Liver (tissue), 8 donors: ENCODE measurements at regions not wholly inside any gene's neighbourhood (a gene's known extent, or its start where the extent isn't known, plus 50 kb on each side); places are given as distances from the start of the nearest gene placed in this dataset.
"Not testable (repeated sequence)": the region's sequence is repeated elsewhere in the genome, so short reads cannot be mapped to it uniquely, and the experiment has no call there.

ENCODE experiments used
- DNase-seq: peaks from one replicate; pipeline ENCODE4 v3.0.0-alpha.2; 2017; ENCODE audit warnings: low spot score
- H3K27ac ChIP-seq, 2 donors: one replicate each; pipeline ENCODE4 v1.7.0; 2013; ENCODE audit warnings: inconsistent platforms in 2 of 2, low read length in 2 of 2, control low read depth in 1 of 2, low read depth in 1 of 2, mild to moderate bottlenecking in 1 of 2
- H3K27me3 ChIP-seq, 4 donors: one replicate each; pipeline versions ENCODE4 v1.6.1 to v1.7.0; 2013; ENCODE audit warnings: low read length in 3 of 4, inconsistent platforms in 1 of 4, mild to moderate bottlenecking in 1 of 4, moderate library complexity in 1 of 4; ENCODE audit not compliant: control insufficient read depth in 4 of 4, insufficient read depth in 4 of 4
- H3K36me3 ChIP-seq, 4 donors: one replicate each; pipeline versions ENCODE4 v1.6.1 to v1.7.0; 2013; ENCODE audit warnings: low read length in 3 of 4, mild to moderate bottlenecking in 3 of 4, low read depth in 1 of 4, moderate library complexity in 1 of 4; ENCODE audit not compliant: control insufficient read depth in 4 of 4, insufficient read depth in 3 of 4
- H3K4me1 ChIP-seq, 4 donors: one replicate each; pipeline versions ENCODE4 v1.6.1 to v1.7.0; 2013; ENCODE audit warnings: low read length in 3 of 4, mild to moderate bottlenecking in 3 of 4, moderate library complexity in 1 of 4; ENCODE audit not compliant: control insufficient read depth in 4 of 4, insufficient read depth in 4 of 4
- H3K4me3 ChIP-seq, 3 donors: one replicate each; pipeline versions ENCODE4 v1.6.1 to v1.7.0; 2013; ENCODE audit warnings: low read length in 3 of 3, control low read depth in 1 of 3, low read depth in 1 of 3, mild to moderate bottlenecking in 1 of 3
- H3K9ac ChIP-seq, 2 donors: one replicate each; pipeline ENCODE4 v1.7.0; 2013; ENCODE audit warnings: low read length in 2 of 2, mild to moderate bottlenecking in 2 of 2, moderate library complexity in 2 of 2, control low read depth in 1 of 2, low read depth in 1 of 2
- H3K9me3 ChIP-seq, 4 donors: one replicate each; pipeline versions ENCODE4 v1.6.1 to v1.7.0; 2013; ENCODE audit warnings: low read length in 3 of 4; ENCODE audit not compliant: control insufficient read depth in 4 of 4
- EGR1 ChIP-seq, 2 donors: IDR thresholded peaks; 2 replicates each; pipeline ENCODE4 v1.6.1; 2016 to 2018; ENCODE audit warnings: antibody characterized with exemption in 2 of 2, low read depth in 2 of 2
- FOXA2 ChIP-seq: IDR thresholded peaks from 2 replicates; pipeline ENCODE4 v1.6.1; 2016; ENCODE audit warnings: antibody characterized with exemption
- GABPA ChIP-seq, 2 donors: IDR thresholded peaks in 1 of 2; conservative IDR thresholded peaks in 1 of 2; 2 replicates each; pipeline ENCODE4 v1.6.1; 2016; ENCODE audit warnings: antibody characterized with exemption in 2 of 2, mild to moderate bottlenecking in 1 of 2, moderate library complexity in 1 of 2
- HNF4A ChIP-seq, 2 donors: conservative IDR thresholded peaks; 2 replicates each; pipeline ENCODE4 v1.6.1; 2016; ENCODE audit warnings: antibody characterized with exemption in 2 of 2, mild to moderate bottlenecking in 2 of 2
- HNF4G ChIP-seq: IDR thresholded peaks from 2 replicates; pipeline ENCODE4 v1.6.1; 2016; ENCODE audit warnings: antibody characterized with exemption
- JUND ChIP-seq, 2 donors: IDR thresholded peaks; 2 replicates each; pipeline ENCODE4 v1.6.1; 2016; ENCODE audit warnings: antibody characterized with exemption in 2 of 2
- NR2F2 ChIP-seq: IDR thresholded peaks from 2 replicates; pipeline ENCODE4 v1.6.1; 2016; ENCODE audit warnings: antibody characterized with exemption
- RXRA ChIP-seq, 2 donors: IDR thresholded peaks; 2 replicates each; pipeline ENCODE4 v1.6.1; 2017 to 2018; ENCODE audit warnings: antibody characterized with exemption in 2 of 2, mild to moderate bottlenecking in 1 of 2
- SP1 ChIP-seq: IDR thresholded peaks from 2 replicates; pipeline ENCODE4 v1.6.1; 2018; ENCODE audit warnings: antibody characterized with exemption, mild to moderate bottlenecking
- TAF1 ChIP-seq: conservative IDR thresholded peaks from 2 replicates; pipeline ENCODE4 v1.6.1; 2016; ENCODE audit warnings: antibody characterized with exemption, mild to moderate bottlenecking
- YY1 ChIP-seq: IDR thresholded peaks from 2 replicates; pipeline ENCODE4 v1.6.1; 2016; ENCODE audit warnings: antibody characterized with exemption, mild to moderate bottlenecking
- ZBTB33 ChIP-seq: IDR thresholded peaks from 2 replicates; pipeline ENCODE4 v1.6.1; 2016; ENCODE audit warnings: antibody characterized with exemption
- WGBS: extraction: QIAGEN DNeasy Blood & Tissue Kit; methylation state at CpG from one replicate; pipeline ENCODE4 v1.1.7; 2013; 5-methylcytosine and 5-hydroxymethylcytosine counted together
- TF ChIP-seq, protein P1 (sequence below): fragments of 150-350 bp; IDR thresholded peaks from 2 replicates; pipeline ENCODE4 v1.5.1; 2017; ENCODE audit warnings: improper control_type of control experiment, low read depth, low read length; ENCODE audit not compliant: missing input control
- TF ChIP-seq, protein P2 (sequence below): IDR thresholded peaks from 2 replicates; pipeline ENCODE4 v1.6.1; 2016; ENCODE audit warnings: antibody characterized with exemption
- TF ChIP-seq, protein P3 (sequence below): IDR thresholded peaks from 2 replicates; pipeline ENCODE4 v1.6.1; 2016; ENCODE audit warnings: antibody characterized with exemption
- donor health status: healthy.
- donor health status: healthy.
- donor health status: healthy.
- donor health status: healthy.
- donor health status: healthy.

- not testable (repeated sequence) for H3K36me3 ChIP-seq, H3K27ac ChIP-seq
- WGBS = 77% methylated on average over 5 of the region's 5 CpGs
Measured at GRCh38 chr4:49214453-49215081, 228.5 kb downstream of the CWH43 start.

GRCh38 chr4:49215082-49215479 lies 229.0 kb downstream of the CWH43 start:
- WGBS = 78% methylated on average over 2 of the region's 2 CpGs
- H3K9me3 ChIP-seq, DNase-seq, H3K36me3 ChIP-seq, H3K4me1 ChIP-seq, H3K27me3 ChIP-seq, H3K4me3 ChIP-seq, H3K9ac ChIP-seq, H3K27ac ChIP-seq: not testable (repeated sequence)

More at GRCh38 chr4:49214453-49215081, 228.5 kb downstream of the CWH43 start:
- H3K4me3 ChIP-seq, H3K4me1 ChIP-seq, H3K27me3 ChIP-seq, H3K9me3 ChIP-seq, H3K9ac ChIP-seq, DNase-seq: not testable (repeated sequence)

- not testable (repeated sequence) for H3K4me1 ChIP-seq, H3K36me3 ChIP-seq, H3K27me3 ChIP-seq, DNase-seq, H3K27ac ChIP-seq, H3K9me3 ChIP-seq, H3K4me3 ChIP-seq, H3K9ac ChIP-seq
- 75% methylated on average over 3 of the region's 3 CpGs for WGBS
Measured at GRCh38 chr4:49216606-49217005, 230.5 kb downstream of the CWH43 start.

GRCh38 chr4:49217492-49217891 lies 231.4 kb downstream of the CWH43 start:
- H3K9ac ChIP-seq = no peak overlapping the region
- TF ChIP-seq ZBTB33 (no peak), FOXA2 (no peak), NR2F2 (no peak), SP1 (no peak), EGR1 (IDR thresholded peaks at IDR 0.05; ENCODE audit: low read depth in 2 of 2) (no peak), JUND (IDR thresholded peaks at IDR 0.05) (no peak), HNF4G (no peak), YY1 (no peak), HNF4A (conservative IDR thresholded peaks at IDR 0.05) (no peak), TAF1 (no peak), GABPA (IDR thresholded peaks at IDR 0.05 in 1 of 2, conservative IDR thresholded peaks at IDR 0.05 in 1 of 2) (no peak), RXRA (IDR thresholded peaks at IDR 0.05) (no peak)
- TF ChIP-seq, protein P1, sequence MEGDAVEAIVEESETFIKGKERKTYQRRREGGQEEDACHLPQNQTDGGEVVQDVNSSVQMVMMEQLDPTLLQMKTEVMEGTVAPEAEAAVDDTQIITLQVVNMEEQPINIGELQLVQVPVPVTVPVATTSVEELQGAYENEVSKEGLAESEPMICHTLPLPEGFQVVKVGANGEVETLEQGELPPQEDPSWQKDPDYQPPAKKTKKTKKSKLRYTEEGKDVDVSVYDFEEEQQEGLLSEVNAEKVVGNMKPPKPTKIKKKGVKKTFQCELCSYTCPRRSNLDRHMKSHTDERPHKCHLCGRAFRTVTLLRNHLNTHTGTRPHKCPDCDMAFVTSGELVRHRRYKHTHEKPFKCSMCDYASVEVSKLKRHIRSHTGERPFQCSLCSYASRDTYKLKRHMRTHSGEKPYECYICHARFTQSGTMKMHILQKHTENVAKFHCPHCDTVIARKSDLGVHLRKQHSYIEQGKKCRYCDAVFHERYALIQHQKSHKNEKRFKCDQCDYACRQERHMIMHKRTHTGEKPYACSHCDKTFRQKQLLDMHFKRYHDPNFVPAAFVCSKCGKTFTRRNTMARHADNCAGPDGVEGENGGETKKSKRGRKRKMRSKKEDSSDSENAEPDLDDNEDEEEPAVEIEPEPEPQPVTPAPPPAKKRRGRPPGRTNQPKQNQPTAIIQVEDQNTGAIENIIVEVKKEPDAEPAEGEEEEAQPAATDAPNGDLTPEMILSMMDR = no peak
- TF ChIP-seq, protein P2, sequence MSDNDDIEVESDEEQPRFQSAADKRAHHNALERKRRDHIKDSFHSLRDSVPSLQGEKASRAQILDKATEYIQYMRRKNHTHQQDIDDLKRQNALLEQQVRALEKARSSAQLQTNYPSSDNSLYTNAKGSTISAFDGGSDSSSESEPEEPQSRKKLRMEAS = no peak
- TF ChIP-seq, protein P3, sequence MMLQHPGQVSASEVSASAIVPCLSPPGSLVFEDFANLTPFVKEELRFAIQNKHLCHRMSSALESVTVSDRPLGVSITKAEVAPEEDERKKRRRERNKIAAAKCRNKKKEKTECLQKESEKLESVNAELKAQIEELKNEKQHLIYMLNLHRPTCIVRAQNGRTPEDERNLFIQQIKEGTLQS = no peak
- H3K9me3 ChIP-seq = no peaks in the 10 kb centered on the region
- H3K4me1 ChIP-seq = no peaks in the 10 kb centered on the region
- no peak overlapping the region for H3K27ac ChIP-seq
- H3K4me3 ChIP-seq = no peak overlapping the region
- DNase-seq = no peak
- H3K27me3 ChIP-seq = no peaks in the 10 kb centered on the region
- no peaks in the 10 kb centered on the region for H3K36me3 ChIP-seq

DNA sequence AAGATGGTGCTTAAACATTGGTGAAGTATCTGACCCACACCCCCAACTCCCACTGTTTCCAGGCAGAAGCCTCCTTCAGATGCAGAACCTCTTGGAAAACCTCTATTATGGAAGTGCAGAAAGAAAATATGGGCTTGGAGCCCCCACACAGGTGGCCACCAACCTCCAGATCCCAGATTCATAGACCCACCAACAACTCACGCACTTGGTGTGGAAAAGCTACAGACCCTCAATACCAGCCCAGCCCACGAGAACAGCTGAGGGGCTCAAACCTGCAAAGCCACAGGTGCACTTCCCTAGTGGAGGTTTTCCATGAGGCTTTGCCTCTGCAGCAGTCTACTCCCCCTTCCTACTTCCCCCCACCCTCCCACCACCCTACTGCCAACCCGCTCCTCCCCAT lies 232.0 kb downstream of the CWH43 start:
- not testable (repeated sequence) for H3K4me3 ChIP-seq, DNase-seq

More for the DNA sequence above, 232.0 kb downstream of the CWH43 start:
- not testable (repeated sequence) for H3K36me3 ChIP-seq, H3K9ac ChIP-seq, H3K27ac ChIP-seq, H3K4me1 ChIP-seq, H3K27me3 ChIP-seq, H3K9me3 ChIP-seq
- WGBS = 70% methylated on average over 3 of the region's 3 CpGs
